Fibroblast of pulmonary artery (primary cell): ENCODE measurements at regions not wholly inside any gene's neighbourhood (a gene's known extent, or its start where the extent isn't known, plus 50 kb on each side); places are given as distances from the start of the nearest gene placed in this dataset.

Source experiments
- DNase-seq: peaks from one replicate; pipeline ENCODE4 v3.0.0-alpha.2; 2010; ENCODE audit warnings: low read depth
- H3K4me3 ChIP-seq: replicated peaks from 2 replicates; pipeline ENCODE4 v1.5.1; 2011; ENCODE audit warnings: low read depth, mild to moderate bottlenecking, control low read depth, low read length, moderate library complexity
- TF ChIP-seq, protein P1 (sequence below): IDR thresholded peaks from 2 replicates; pipeline ENCODE4 v1.5.1; 2011; ENCODE audit warnings: mild to moderate bottlenecking, control low read depth, low read length, inconsistent platforms; ENCODE audit errors: missing control alignments

DNA sequence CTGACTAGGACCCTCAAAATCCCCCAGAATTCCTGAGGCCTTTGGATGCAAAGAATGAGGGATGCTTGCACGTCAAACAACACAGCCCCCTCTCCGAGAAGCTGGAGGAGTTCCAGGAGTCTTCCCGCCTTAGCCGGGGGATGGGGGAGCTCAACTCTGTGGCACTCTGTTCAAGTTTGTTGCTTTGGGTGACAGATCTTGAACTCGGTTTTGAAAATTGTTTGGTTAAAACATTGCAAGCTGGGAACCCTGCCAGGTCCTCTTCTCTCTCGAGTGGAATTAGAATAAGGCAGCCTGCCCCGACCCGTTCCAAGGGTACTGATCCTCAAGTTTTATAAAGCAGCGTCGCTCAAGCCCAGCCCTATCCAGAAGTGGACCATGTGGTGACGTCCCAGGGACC lies 244.1 kb downstream of the LOXHD1 start:
- TF ChIP-seq, protein P1, sequence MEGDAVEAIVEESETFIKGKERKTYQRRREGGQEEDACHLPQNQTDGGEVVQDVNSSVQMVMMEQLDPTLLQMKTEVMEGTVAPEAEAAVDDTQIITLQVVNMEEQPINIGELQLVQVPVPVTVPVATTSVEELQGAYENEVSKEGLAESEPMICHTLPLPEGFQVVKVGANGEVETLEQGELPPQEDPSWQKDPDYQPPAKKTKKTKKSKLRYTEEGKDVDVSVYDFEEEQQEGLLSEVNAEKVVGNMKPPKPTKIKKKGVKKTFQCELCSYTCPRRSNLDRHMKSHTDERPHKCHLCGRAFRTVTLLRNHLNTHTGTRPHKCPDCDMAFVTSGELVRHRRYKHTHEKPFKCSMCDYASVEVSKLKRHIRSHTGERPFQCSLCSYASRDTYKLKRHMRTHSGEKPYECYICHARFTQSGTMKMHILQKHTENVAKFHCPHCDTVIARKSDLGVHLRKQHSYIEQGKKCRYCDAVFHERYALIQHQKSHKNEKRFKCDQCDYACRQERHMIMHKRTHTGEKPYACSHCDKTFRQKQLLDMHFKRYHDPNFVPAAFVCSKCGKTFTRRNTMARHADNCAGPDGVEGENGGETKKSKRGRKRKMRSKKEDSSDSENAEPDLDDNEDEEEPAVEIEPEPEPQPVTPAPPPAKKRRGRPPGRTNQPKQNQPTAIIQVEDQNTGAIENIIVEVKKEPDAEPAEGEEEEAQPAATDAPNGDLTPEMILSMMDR, result no peak
- DNase-seq, result no peak

DNA sequence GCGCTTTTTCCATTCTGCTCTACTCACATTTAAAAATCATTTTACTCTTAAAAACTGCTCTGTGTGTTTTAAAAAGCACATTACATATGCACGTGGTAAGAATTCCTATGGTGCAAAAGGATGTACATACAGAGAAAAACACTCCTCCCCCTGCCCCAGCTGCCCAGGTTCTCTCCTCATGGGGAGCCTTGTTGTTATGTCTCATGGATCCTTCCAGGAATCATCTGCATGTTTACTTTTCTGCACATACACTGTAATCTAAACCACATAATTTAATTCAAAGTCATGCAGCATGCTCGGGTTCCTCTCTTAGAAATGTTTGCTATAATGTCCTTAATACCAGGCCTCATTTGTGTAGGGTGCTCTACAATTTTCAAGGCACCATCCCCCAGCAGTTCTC lies 243.3 kb downstream of the LOXHD1 start:
- DNase-seq, result no peak
- no peak overlapping the region for H3K4me3 ChIP-seq
- TF ChIP-seq, protein P1, result no peak

More for the DNA sequence above, 244.1 kb downstream of the LOXHD1 start:
- H3K4me3 ChIP-seq, result no peak overlapping the region

DNA sequence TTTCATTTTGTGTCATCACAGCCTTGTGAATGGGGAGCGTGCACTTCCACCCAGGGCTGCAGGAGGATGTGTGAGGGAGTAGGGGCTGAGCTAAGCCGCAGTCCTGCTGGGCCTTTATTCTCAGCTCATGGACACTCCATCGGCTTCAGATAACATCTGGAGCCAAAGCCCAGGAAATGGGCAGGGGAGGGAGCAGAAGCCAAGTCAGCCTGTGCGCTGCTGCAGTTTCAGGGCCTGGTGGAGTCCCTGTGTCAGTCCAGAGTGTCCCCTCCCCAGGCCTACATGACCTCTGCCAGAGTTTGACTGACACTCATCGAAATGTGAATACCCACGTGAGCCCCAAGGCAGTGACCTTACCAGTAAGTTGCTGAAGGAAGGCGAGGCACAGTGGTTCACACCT lies 242.2 kb downstream of the LOXHD1 start:
- TF ChIP-seq, protein P1, result no peak
- no peak for DNase-seq
- H3K4me3 ChIP-seq, result no peak overlapping the region

DNA sequence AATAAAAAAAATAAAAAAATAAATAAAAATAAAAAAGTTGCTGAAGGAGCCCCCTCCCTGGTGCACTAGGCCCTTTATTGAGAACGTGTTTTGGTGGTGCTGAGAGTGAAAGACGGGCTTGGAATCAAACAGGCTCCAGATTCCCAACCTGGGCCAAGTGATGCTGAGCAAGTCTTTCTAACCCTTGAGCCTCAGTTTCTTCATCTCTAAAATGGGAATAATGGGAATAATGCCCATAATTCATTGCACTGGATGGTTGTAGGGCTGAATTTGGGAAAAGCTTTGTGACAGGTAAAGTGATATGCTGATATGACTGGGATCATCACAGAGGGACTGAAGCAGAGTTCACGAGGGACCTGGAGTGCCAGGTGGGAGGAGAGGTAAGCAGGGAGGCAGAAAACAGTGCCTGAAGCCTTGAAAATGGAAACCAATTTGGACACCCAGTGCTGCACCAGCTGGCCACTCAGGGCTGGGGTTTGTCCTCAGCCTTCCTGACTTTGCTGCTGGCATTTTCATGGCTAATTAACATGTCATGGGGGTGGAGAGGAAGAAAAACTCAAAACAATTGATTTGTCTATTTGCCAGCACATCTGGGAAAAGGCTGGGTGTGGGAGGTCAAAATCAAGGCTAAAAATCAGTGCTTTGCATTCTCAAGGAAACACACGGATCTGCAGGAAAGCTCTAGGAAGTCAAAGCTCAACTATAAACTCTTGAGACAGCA lies 241.3 kb downstream of the LOXHD1 start:
- DNase-seq, result no peak
- no peak overlapping the region for H3K4me3 ChIP-seq
- TF ChIP-seq, protein P1, result no peak

DNA sequence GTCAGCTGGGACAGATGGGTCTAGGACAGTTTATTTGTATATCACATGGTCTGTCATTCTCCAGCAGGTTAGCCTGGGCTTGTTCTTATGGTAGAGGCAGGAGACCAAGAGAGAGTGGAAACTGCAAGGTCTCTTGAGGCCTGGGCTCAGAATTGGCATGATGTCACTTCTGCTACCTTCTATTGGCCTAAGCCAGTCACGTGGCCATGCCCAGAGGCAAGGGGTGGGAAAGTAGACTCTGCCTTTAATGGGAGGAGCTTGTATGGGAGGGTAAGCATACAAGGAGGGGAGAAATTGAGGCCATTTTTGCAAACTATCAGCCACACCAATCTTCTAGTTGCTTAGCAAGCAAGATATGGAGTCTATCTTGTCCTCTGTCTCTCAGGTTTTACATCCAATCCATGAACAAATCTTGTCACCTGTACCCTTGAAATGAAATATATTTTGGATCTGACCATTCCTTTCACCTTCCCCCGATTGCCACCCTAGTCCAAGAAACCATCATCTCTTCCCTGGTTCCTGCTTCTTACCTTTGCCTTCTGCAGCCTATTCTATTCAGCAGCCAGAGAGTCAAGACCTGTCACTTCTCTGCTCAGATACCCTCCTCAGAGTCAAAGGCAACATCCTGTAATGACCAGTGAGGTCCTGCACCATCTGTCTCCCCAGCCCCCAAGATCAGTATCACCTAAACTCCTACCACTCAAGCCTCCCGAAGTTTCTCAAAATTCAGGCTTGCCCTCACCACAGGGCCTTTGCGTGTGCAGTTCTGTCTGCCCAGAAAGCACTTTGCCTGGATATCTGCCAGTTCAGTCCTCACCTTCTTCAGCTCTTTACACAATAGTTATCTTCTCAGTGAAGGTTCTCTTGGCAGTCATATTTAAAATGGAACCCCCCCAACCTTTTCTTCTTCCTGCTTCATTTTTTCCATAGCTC lies 240.0 kb downstream of the LOXHD1 start:
- no peak overlapping the region for H3K4me3 ChIP-seq
- TF ChIP-seq, protein P1, result no peak
- DNase-seq, result no peak

DNA sequence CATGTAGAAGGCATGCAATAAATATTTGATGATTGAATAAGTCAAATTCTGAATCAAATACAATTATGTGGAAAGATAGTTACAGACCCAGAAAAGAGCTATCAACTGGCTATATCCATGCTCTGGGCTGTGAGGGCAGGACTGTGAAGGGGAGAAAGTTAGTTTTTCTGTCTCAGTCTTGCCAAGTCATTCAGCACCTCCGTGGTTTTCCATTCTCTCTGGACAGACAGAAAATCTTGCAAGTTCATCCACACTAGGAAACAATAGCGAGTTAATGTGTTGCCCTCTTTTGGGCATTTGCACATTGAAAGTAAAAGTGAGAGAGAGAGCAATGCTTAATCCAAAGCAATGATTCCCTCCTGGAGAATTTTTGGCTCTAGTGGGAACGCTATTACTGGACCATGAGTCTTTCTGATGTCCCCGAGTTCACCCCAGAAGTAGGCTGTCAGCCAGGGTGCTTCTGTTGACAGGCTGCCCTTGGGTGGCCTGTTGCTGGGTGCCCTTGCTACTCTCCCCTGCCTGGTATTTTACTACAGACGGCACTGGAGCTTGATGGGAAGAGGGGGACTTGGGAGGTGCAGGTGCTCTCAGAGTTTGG lies 238.3 kb downstream of the LOXHD1 start:
- TF ChIP-seq, protein P1, result no peak
- no peak for DNase-seq
- no peak overlapping the region for H3K4me3 ChIP-seq
